A549 (cell line): ENCODE measurements at regions not wholly inside any gene's neighbourhood (a gene's known extent, or its start where the extent isn't known, plus 50 kb on each side); places are given as distances from the start of the nearest gene placed in this dataset.

Experiments
- ATOH8 ChIP-seq: fragments of 250-450 bp; sonication (Bioruptor Pico); IDR thresholded peaks from 2 replicates; pipeline ENCODE4 v1.5.0; 2020; ENCODE audit warnings: low read depth, mild to moderate bottlenecking, moderate library complexity
- CHD4 ChIP-seq: fragments of 200-600 bp; sonication (generic); IDR thresholded peaks from 2 replicates; pipeline ENCODE4 v1.6.1; 2016; ENCODE audit warnings: antibody characterized with exemption, mild to moderate bottlenecking, borderline replicate concordance
- EHMT2 ChIP-seq: fragments of 200-600 bp; sonication (generic); IDR thresholded peaks from 2 replicates; pipeline ENCODE4 v1.6.1; 2016; ENCODE audit warnings: antibody characterized with exemption, low read depth, mild to moderate bottlenecking, moderate library complexity
- EP300 ChIP-seq, 2 experiments: fragments of >200 bp; sonication (Bioruptor Twin); formaldehyde crosslinking; IDR thresholded peaks; 2 replicates in 1 of 2; 3 replicates in 1 of 2; pipeline ENCODE4 v1.6.1; 2016 to 2017
- GATA3 ChIP-seq: IDR thresholded peaks from 2 replicates; pipeline ENCODE4 v1.6.1; 2012; ENCODE audit warnings: borderline replicate concordance
- HMGXB4 ChIP-seq: fragments of 250-450 bp; sonication (Bioruptor Pico); IDR thresholded peaks from 2 replicates; pipeline ENCODE4 v1.5.0; 2021; ENCODE audit warnings: mild to moderate bottlenecking, moderate library complexity, borderline replicate concordance
- JUN ChIP-seq, 2 experiments: fragments of >200 bp; sonication (Bioruptor Twin); formaldehyde crosslinking; IDR thresholded peaks; 2 replicates in 1 of 2; 3 replicates in 1 of 2; pipeline ENCODE4 v1.6.1; 2016 to 2017
- MAFK ChIP-seq: fragments of 450-650 bp; IDR thresholded peaks from 2 replicates; pipeline ENCODE4 v1.6.1; 2014; ENCODE audit not compliant: partially characterized antibody
- NR3C1 ChIP-seq: fragments of >200 bp; sonication (Bioruptor Twin); formaldehyde crosslinking; IDR thresholded peaks from 3 replicates; pipeline ENCODE4 v1.6.1; 2017
- POLR2A ChIP-seq: IDR thresholded peaks from 2 replicates; pipeline ENCODE4 v1.6.1; 2012; ENCODE audit warnings: mild to moderate bottlenecking, low read length
- RAD21 ChIP-seq, 2 experiments: fragments of >200 bp in 1 of 2; sonication (Bioruptor Twin) in 1 of 2; formaldehyde crosslinking in 1 of 2; IDR thresholded peaks in 1 of 2; conservative IDR thresholded peaks in 1 of 2; 2 replicates in 1 of 2; 3 replicates in 1 of 2; pipeline ENCODE4 v1.6.1; 2012 to 2018; ENCODE audit warnings: inconsistent platforms in 1 of 2
- RCOR1 ChIP-seq: fragments of 150-350 bp; IDR thresholded peaks from 2 replicates; pipeline ENCODE4 v1.6.1; 2014; ENCODE audit warnings: antibody characterized with exemption, low read length, low read depth
- SMC3 ChIP-seq: fragments of >200 bp; sonication (Bioruptor Twin); formaldehyde crosslinking; IDR thresholded peaks from 3 replicates; pipeline ENCODE4 v1.6.1; 2018; ENCODE audit warnings: inconsistent platforms
- TF ChIP-seq, protein P1 (sequence below): fragments of >200 bp; sonication (Bioruptor Twin); formaldehyde crosslinking; IDR thresholded peaks from 3 replicates; pipeline ENCODE4 v1.5.1; 2016

GRCh38 chr1:163970699-163971098 lies 588.3 kb upstream of the PBX1 start:
- TF ChIP-seq SMC3 (no peak), POLR2A (no peak), JUN (IDR thresholded peaks at IDR 0.05) (no peak), RCOR1 (no peak), CHD4 (no peak), HMGXB4 (CRISPR knock-in tag) (no peak), ATOH8 (CRISPR knock-in tag) (no peak), MAFK (no peak), EHMT2 (no peak), RAD21 (conservative IDR thresholded peaks at IDR 0.05 in 1 of 2, IDR thresholded peaks at IDR 0.05 in 1 of 2) (no peak), NR3C1 (no peak), EP300 (IDR thresholded peaks at IDR 0.05) (no peak), GATA3 (no peak)
- TF ChIP-seq, protein P1, sequence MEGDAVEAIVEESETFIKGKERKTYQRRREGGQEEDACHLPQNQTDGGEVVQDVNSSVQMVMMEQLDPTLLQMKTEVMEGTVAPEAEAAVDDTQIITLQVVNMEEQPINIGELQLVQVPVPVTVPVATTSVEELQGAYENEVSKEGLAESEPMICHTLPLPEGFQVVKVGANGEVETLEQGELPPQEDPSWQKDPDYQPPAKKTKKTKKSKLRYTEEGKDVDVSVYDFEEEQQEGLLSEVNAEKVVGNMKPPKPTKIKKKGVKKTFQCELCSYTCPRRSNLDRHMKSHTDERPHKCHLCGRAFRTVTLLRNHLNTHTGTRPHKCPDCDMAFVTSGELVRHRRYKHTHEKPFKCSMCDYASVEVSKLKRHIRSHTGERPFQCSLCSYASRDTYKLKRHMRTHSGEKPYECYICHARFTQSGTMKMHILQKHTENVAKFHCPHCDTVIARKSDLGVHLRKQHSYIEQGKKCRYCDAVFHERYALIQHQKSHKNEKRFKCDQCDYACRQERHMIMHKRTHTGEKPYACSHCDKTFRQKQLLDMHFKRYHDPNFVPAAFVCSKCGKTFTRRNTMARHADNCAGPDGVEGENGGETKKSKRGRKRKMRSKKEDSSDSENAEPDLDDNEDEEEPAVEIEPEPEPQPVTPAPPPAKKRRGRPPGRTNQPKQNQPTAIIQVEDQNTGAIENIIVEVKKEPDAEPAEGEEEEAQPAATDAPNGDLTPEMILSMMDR = no peak
